Loucy (cell line): ENCODE measurements at regions not wholly inside any gene's neighbourhood (a gene's known extent, or its start where the extent isn't known, plus 50 kb on each side); places are given as distances from the start of the nearest gene placed in this dataset.

ENCODE experiments used
- H2AFZ ChIP-seq: fragments of 200-600 bp; sonication (generic); 2 replicates; pipeline ENCODE4 v1.6.0; 2016; ENCODE audit warnings: antibody characterized with exemption, mild to moderate bottlenecking, low read length, moderate library complexity
- H3F3A ChIP-seq: fragments of 200-600 bp; 2 replicates; pipeline ENCODE4 v1.6.0; 2016; ENCODE audit warnings: antibody characterized with exemption, low read depth, mild to moderate bottlenecking
- H3K27me3 ChIP-seq: fragments of 200-600 bp; sonication (generic); 2 replicates; pipeline ENCODE4 v1.6.1; 2014; ENCODE audit warnings: low read length, mild to moderate bottlenecking; ENCODE audit not compliant: insufficient read depth, poor library complexity, severe bottlenecking
- H3K36me3 ChIP-seq: fragments of 200-600 bp; sonication (generic); 2 replicates; pipeline ENCODE4 v1.6.1; 2016; ENCODE audit warnings: low read length; ENCODE audit not compliant: insufficient read depth
- H3K4me1 ChIP-seq: fragments of 200-600 bp; sonication (generic); 2 replicates; pipeline ENCODE4 v1.5.1; 2014; ENCODE audit warnings: low read length, mild to moderate bottlenecking; ENCODE audit not compliant: insufficient read depth, poor library complexity, severe bottlenecking
- H3K4me2 ChIP-seq: fragments of 200-600 bp; sonication (generic); 2 replicates; pipeline ENCODE4 v1.6.0; 2014; ENCODE audit warnings: antibody characterized with exemption, low read length, low read depth, mild to moderate bottlenecking; ENCODE audit not compliant: poor library complexity, severe bottlenecking
- H3K4me3 ChIP-seq: fragments of 200-600 bp; sonication (generic); 2 replicates; pipeline ENCODE4 v1.5.1; 2014; ENCODE audit warnings: low read length, mild to moderate bottlenecking, mixed read lengths; ENCODE audit not compliant: poor library complexity, severe bottlenecking
- H3K79me2 ChIP-seq: fragments of 200-600 bp; sonication (generic); 2 replicates; pipeline ENCODE4 v1.6.1; 2014; ENCODE audit warnings: low read length; ENCODE audit not compliant: insufficient read depth
- H3K9ac ChIP-seq: fragments of 200-600 bp; sonication (generic); 2 replicates; pipeline ENCODE4 v1.6.0; 2014; ENCODE audit warnings: mild to moderate bottlenecking, low read depth, low read length, moderate library complexity; ENCODE audit not compliant: poor library complexity, severe bottlenecking
- H3K9me2 ChIP-seq: fragments of 200-600 bp; sonication (generic); replicated peaks from 2 replicates; pipeline ENCODE4 v1.6.1; 2016; ENCODE audit warnings: low read depth, low read length, mixed read lengths
- H3K9me3 ChIP-seq: fragments of 200-600 bp; sonication (generic); 2 replicates; pipeline ENCODE4 v1.6.1; 2014; ENCODE audit warnings: mild to moderate bottlenecking, antibody characterized with exemption, low read length, low read depth; ENCODE audit not compliant: insufficient read depth
- H4K20me1 ChIP-seq: fragments of 200-600 bp; sonication (generic); 2 replicates; pipeline ENCODE4 v1.6.0; 2014; ENCODE audit warnings: antibody characterized with exemption, low read length, mild to moderate bottlenecking; ENCODE audit not compliant: insufficient read depth, poor library complexity, severe bottlenecking
- EZH2phosphoT487 ChIP-seq: fragments of 200-600 bp; IDR thresholded peaks from 2 replicates; pipeline ENCODE4 v1.6.1; 2018; ENCODE audit warnings: antibody characterized with exemption, mild to moderate bottlenecking, moderate library complexity, borderline replicate concordance
- TF ChIP-seq, protein P1 (sequence below): fragments of 200-600 bp; sonication (generic); conservative IDR thresholded peaks from 2 replicates; pipeline ENCODE4 v1.5.1; 2014; ENCODE audit warnings: mild to moderate bottlenecking, antibody characterized with exemption, low read length

DNA sequence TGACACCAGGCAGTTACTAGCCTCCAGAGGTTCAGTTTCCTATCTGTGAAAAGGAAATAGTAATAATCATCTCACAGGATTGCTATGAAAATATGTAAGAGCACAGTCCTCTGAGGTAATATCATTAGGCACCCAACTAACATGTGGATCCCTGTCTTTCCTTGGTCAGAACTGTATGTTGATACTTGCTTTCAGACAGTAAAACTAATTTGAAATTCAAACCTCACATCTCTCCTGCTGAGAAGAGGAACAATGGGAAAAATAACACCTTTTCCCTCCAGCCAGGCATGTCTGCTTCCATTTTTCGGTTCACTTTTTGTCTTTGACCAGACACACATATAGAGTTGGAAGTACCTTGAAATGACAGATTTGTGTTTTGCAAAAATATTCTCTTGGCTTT lies 262.7 kb downstream of the IL15 start:
- H4K20me1 ChIP-seq, result no peaks in the 10 kb centered on the region
- H3K79me2 ChIP-seq, result no peaks in the 10 kb centered on the region
- no peak overlapping the region for H3K4me2 ChIP-seq
- peaks cover 25% of the 10 kb centered on the region for H3K4me1 ChIP-seq
- H3K9me2 ChIP-seq, result no peaks in the 10 kb centered on the region
- H3K9ac ChIP-seq, result no peak overlapping the region
- H2AFZ ChIP-seq, result peak overlapping the region; percentile 49
- no peaks in the 10 kb centered on the region for H3K27me3 ChIP-seq
- no peaks in the 10 kb centered on the region for H3K36me3 ChIP-seq
- no peak for TF ChIP-seq EZH2phosphoT487
- TF ChIP-seq, protein P1, sequence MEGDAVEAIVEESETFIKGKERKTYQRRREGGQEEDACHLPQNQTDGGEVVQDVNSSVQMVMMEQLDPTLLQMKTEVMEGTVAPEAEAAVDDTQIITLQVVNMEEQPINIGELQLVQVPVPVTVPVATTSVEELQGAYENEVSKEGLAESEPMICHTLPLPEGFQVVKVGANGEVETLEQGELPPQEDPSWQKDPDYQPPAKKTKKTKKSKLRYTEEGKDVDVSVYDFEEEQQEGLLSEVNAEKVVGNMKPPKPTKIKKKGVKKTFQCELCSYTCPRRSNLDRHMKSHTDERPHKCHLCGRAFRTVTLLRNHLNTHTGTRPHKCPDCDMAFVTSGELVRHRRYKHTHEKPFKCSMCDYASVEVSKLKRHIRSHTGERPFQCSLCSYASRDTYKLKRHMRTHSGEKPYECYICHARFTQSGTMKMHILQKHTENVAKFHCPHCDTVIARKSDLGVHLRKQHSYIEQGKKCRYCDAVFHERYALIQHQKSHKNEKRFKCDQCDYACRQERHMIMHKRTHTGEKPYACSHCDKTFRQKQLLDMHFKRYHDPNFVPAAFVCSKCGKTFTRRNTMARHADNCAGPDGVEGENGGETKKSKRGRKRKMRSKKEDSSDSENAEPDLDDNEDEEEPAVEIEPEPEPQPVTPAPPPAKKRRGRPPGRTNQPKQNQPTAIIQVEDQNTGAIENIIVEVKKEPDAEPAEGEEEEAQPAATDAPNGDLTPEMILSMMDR, result no peak
- no peaks in the 10 kb centered on the region for H3K9me3 ChIP-seq
- no peaks in the 10 kb centered on the region for H3F3A ChIP-seq
- H3K4me3 ChIP-seq, result no peak overlapping the region

DNA sequence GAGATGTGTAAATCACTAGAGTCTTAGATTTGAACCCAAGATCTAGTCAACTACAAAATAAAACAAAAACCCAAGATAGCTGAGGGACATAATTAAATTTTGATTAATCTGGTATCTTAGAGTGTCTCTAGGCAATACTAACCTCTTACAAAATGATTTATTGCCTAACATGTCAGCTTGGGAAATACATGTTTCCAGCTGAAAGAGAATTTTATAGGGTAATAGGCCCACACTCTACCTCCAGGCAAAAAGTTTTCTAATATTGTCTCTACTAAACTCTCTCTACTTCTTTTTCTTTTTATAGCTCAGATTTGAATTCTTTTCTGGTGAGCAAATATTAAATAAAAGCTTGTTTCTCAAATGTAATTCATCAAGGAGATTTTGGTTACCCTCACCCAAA lies 263.2 kb downstream of the IL15 start:
- no peaks in the 10 kb centered on the region for H3K36me3 ChIP-seq

DNA sequence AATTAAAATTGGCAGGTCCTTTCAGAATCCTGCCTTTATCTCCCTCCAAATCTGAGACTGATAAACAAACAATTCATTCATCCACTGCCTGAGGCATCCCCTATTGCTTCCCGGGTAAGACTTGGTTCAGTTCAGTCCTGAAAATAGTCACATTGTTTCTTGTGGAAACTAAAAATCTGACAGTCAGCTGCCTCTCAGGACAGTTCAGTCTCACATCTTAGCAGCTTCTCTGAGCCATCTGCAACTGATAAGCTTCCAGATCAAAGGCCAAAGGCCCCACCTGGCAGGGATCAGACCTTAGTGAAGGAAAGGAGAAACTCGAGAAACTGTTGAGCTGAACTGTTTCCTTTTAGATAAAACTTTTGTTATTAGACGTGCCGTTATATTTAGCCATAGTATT lies 264.5 kb downstream of the IL15 start:
- no peaks in the 10 kb centered on the region for H3K27me3 ChIP-seq
- H4K20me1 ChIP-seq, result no peaks in the 10 kb centered on the region
- H3K9me2 ChIP-seq, result no peaks in the 10 kb centered on the region
- peaks cover 25% of the 10 kb centered on the region for H3K4me1 ChIP-seq
- TF ChIP-seq, protein P1, result no peak
- TF ChIP-seq EZH2phosphoT487, result no peak
- no peaks in the 10 kb centered on the region for H3K79me2 ChIP-seq
- no peak overlapping the region for H2AFZ ChIP-seq
- no peaks in the 10 kb centered on the region for H3K9me3 ChIP-seq
- H3K4me2 ChIP-seq, result no peak overlapping the region
- no peaks in the 10 kb centered on the region for H3K36me3 ChIP-seq
- H3K9ac ChIP-seq, result no peak overlapping the region
- H3F3A ChIP-seq, result no peaks in the 10 kb centered on the region
- no peak overlapping the region for H3K4me3 ChIP-seq

More for the DNA sequence above, 263.2 kb downstream of the IL15 start:
- Histone ChIP-seq H3K4me1 (peaks cover 25% of the 10 kb centered on the region), H3K9ac (no peak overlapping the region), H3K9me2 (no peaks in the 10 kb centered on the region), H3K79me2 (no peaks in the 10 kb centered on the region), H2AFZ (peak overlapping the region; percentile 49; the same call in 1 of the 2 replicates), H3K4me2 (no peak overlapping the region), H4K20me1 (no peaks in the 10 kb centered on the region), H3K4me3 (no peak overlapping the region), H3F3A (no peaks in the 10 kb centered on the region), H3K27me3 (no peaks in the 10 kb centered on the region), H3K9me3 (no peaks in the 10 kb centered on the region)
- TF ChIP-seq EZH2phosphoT487, result no peak
- TF ChIP-seq, protein P1, result no peak
